ENCODE measurements at regions not wholly inside any gene's neighbourhood (a gene's known extent, or its start where the extent isn't known, plus 50 kb on each side); places are given as distances from the start of the nearest gene placed in this dataset.

- H3K27ac ChIP-seq: no peak overlapping the region
- H3K4me1 ChIP-seq (ENCODE audit: low read depth): peaks cover 7% of the 10 kb centered on the region
- TF ChIP-seq CTCF (IDR thresholded peaks at IDR 0.05; ENCODE audit: low read depth, low read length): no peak
- DNase-seq (ENCODE audit: low read depth in 1 of 2, low spot score in 1 of 2): no peak
- H3K4me3 ChIP-seq: no peak overlapping the region
- H3K27me3 ChIP-seq: no peaks in the 10 kb centered on the region
- no peaks in the 10 kb centered on the region for H3K36me3 ChIP-seq
- H3K9me3 ChIP-seq (ENCODE audit: low read depth): no peaks in the 10 kb centered on the region
Measured at GRCh38 chr4:38195486-38195885, 235.3 kb downstream of the PTTG2 start.

- Histone ChIP-seq H3K27me3 (no peaks in the 10 kb centered on the region), H3K9me3 (ENCODE audit: low read depth) (no peaks in the 10 kb centered on the region), H3K4me1 (ENCODE audit: low read depth) (peaks cover 3% of the 10 kb centered on the region), H3K27ac (no peak overlapping the region), H3K4me3 (no peak overlapping the region), H3K36me3 (no peaks in the 10 kb centered on the region)
- no peak for DNase-seq (ENCODE audit: low read depth in 1 of 2, low spot score in 1 of 2)
- no peak for TF ChIP-seq CTCF (IDR thresholded peaks at IDR 0.05; ENCODE audit: low read depth, low read length)
Measured at GRCh38 chr4:38195911-38196310, 235.7 kb downstream of the PTTG2 start.

GRCh38 chr4:38202242-38202641 lies 242.0 kb downstream of the PTTG2 start:
- no peak for TF ChIP-seq CTCF (IDR thresholded peaks at IDR 0.05; ENCODE audit: low read depth, low read length)
- Histone ChIP-seq H3K4me1 (ENCODE audit: low read depth) (no peaks in the 10 kb centered on the region), H3K9me3 (ENCODE audit: low read depth) (no peaks in the 10 kb centered on the region), H3K27ac (no peak overlapping the region), H3K4me3 (no peak overlapping the region), H3K27me3 (no peaks in the 10 kb centered on the region), H3K36me3 (no peaks in the 10 kb centered on the region)
- DNase-seq (ENCODE audit: low read depth in 1 of 2, low spot score in 1 of 2): no peak

- TF ChIP-seq CTCF (IDR thresholded peaks at IDR 0.05; ENCODE audit: low read depth, low read length): no peak
- no peak for DNase-seq (ENCODE audit: low read depth in 1 of 2, low spot score in 1 of 2)
- Histone ChIP-seq H3K4me1 (ENCODE audit: low read depth) (no peaks in the 10 kb centered on the region), H3K36me3 (no peaks in the 10 kb centered on the region), H3K9me3 (ENCODE audit: low read depth) (no peaks in the 10 kb centered on the region), H3K27ac (no peak overlapping the region), H3K4me3 (no peak overlapping the region), H3K27me3 (no peaks in the 10 kb centered on the region)
Measured at GRCh38 chr4:38203609-38204008, 243.4 kb downstream of the PTTG2 start.

GRCh38 chr4:38204339-38205035 lies 244.3 kb downstream of the PTTG2 start:
- no peaks in the 10 kb centered on the region for H3K36me3 ChIP-seq
- H3K4me1 ChIP-seq (ENCODE audit: low read depth): no peaks in the 10 kb centered on the region
- no peak overlapping the region for H3K4me3 ChIP-seq
- DNase-seq (ENCODE audit: low read depth in 1 of 2, low spot score in 1 of 2): no peak
- H3K27me3 ChIP-seq: no peaks in the 10 kb centered on the region
- no peak overlapping the region for H3K27ac ChIP-seq
- no peaks in the 10 kb centered on the region for H3K9me3 ChIP-seq (ENCODE audit: low read depth)
- no peak for TF ChIP-seq CTCF (IDR thresholded peaks at IDR 0.05; ENCODE audit: low read depth, low read length)
